ENCODE measurements at regions not wholly inside any gene's neighbourhood (a gene's known extent, or its start where the extent isn't known, plus 50 kb on each side); places are given as distances from the start of the nearest gene placed in this dataset.

DNA sequence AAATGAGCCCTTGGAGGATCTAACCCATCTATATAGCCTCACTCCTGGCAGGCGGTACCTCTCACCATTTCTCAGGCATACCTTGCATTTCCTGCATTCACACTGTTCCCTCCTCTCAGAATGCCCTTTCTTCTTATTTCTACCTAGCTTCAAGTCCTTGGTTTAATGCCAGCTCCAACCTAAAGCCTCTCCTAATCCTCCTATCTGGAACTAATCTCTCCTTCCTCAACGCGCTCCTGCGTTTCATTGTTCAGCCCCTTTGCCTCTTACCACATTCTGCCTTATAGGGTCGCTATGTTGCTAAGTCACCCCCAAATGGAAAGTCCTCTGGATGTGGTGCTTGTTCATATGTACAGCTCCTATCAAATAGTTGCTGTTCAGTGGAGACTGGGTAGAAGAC lies 288.5 kb upstream of the TUT7 start:
- no peak overlapping the region for H4K91ac ChIP-seq (ENCODE audit: insufficient read depth, low read depth, low read length)
- TF ChIP-seq SMC3 (IDR thresholded peaks at IDR 0.05; ENCODE audit: low read depth, low read length): no peak
- TF ChIP-seq MXI1 (IDR thresholded peaks at IDR 0.05; ENCODE audit: borderline replicate concordance, low read depth, low read length): no peak
- no peaks in the 10 kb centered on the region for H3K9me3 ChIP-seq (ENCODE audit: control insufficient read depth, insufficient read depth, low read length)
- no peak overlapping the region for H4K5ac ChIP-seq (ENCODE audit: low read depth, low read length)
- H3K23ac ChIP-seq (ENCODE audit: low read depth, low read length): no peak overlapping the region
- H3K14ac ChIP-seq (replicated peaks; ENCODE audit: low read depth, low read length): no peak overlapping the region
- no peak overlapping the region for H3K18ac ChIP-seq (ENCODE audit: low read depth, low read length)
- no peak overlapping the region for H2AFZ ChIP-seq (replicated peaks; ENCODE audit: low read length, poor library complexity)
- POLR2A ChIA-PET (ENCODE audit: unreplicated experiment): no interaction called here
- 0 out of 2 replicates have a peak, but pooled peaks cover 2% of the 10 kb centered on the region for H3K27me3 ChIP-seq (ENCODE audit: control insufficient read depth, insufficient read depth, low read length)
- no peak overlapping the region for H2BK120ac ChIP-seq (ENCODE audit: low read depth, low read length)
- H3K4ac ChIP-seq (ENCODE audit: low read depth, low read length): no peak overlapping the region
- dilution Hi-C loops (cut with HindIII; ENCODE audit: low sequenced_read_pairs, unreplicated experiment) (no loop called here), in situ Hi-C loops (cut with MboI; ENCODE audit: low sequenced_read_pairs) (loop anchor here (25.0 kb wide), 1 partner anchor 295 kb away; the partner anchor contains the start of gene GAS1), intact Hi-C loops (cut with micrococcal nuclease) (no loop called here)
- DNase-seq (no peak), ATAC-seq (ENCODE audit: low read depth) (no peak)
- no peak overlapping the region for H2BK20ac ChIP-seq (ENCODE audit: low read depth, low read length)
- no peaks in the 10 kb centered on the region for H4K20me1 ChIP-seq (ENCODE audit: insufficient read depth, low read length)
- H3K4me1 ChIP-seq (ENCODE audit: control insufficient read depth, insufficient read depth, low read length): no peaks in the 10 kb centered on the region; the same call in 1 of the 2 replicates
- H3K9ac ChIP-seq (ENCODE audit: low read depth, low read length): no peak overlapping the region
- no peak overlapping the region for H4K8ac ChIP-seq (ENCODE audit: low read depth in 2 of 2, low read length in 2 of 2)
- H2BK15ac ChIP-seq (ENCODE audit: low read depth, low read length): no peak overlapping the region
- WGBS, 2 experiments (ENCODE audit: extremely low coverage in 2 of 2, insufficient read length in 1 of 2): 100% methylated on average over 1 of the region's 5 CpGs; no CpG with 5 or more reads in 1 of the 2 experiments
- no peaks in the 10 kb centered on the region for H3K9me1 ChIP-seq (ENCODE audit: insufficient read depth, low read length)
- no peak overlapping the region for H2BK5ac ChIP-seq (ENCODE audit: low read depth, low read length, poor library complexity, severe bottlenecking)
- no peak overlapping the region for H3K4me3 ChIP-seq (ENCODE audit: insufficient read depth, low read depth, low read length)
- no TSS peak for BruUV-seq (replicated peaks)
- CTCF ChIA-PET: no interaction called here
- H3K56ac ChIP-seq (ENCODE audit: extremely low read depth, insufficient read depth, low read length): no peak overlapping the region
- no peaks in the 10 kb centered on the region for H3K79me1 ChIP-seq (ENCODE audit: low read depth in 1 of 2, low read length in 2 of 2)
- H3K27ac ChIP-seq (ENCODE audit: insufficient read depth, low read length): no peak overlapping the region
- no peak overlapping the region for H3K4me2 ChIP-seq (ENCODE audit: low read depth, low read length)
- H2AK5ac ChIP-seq (ENCODE audit: low read depth, low read length): no peak overlapping the region; the same call in 1 of the 2 replicates
- no peak overlapping the region for H2AK9ac ChIP-seq (replicated peaks; ENCODE audit: low read depth, low read length, poor library complexity)
- no peaks in the 10 kb centered on the region for H3K36me3 ChIP-seq (ENCODE audit: control insufficient read depth, insufficient read depth, low read length)
